Panc1 (cell line): ENCODE measurements at regions not wholly inside any gene's neighbourhood (a gene's known extent, or its start where the extent isn't known, plus 50 kb on each side); places are given as distances from the start of the nearest gene placed in this dataset.

Source experiments
- CTCF ChIP-seq: fragments of 450-650 bp; IDR thresholded peaks from 2 replicates; pipeline ENCODE4 v1.5.1; 2017; ENCODE audit warnings: mild to moderate bottlenecking
- POLR2AphosphoS5 ChIP-seq: IDR thresholded peaks from 2 replicates; pipeline ENCODE4 v1.6.1; 2012; ENCODE audit warnings: mild to moderate bottlenecking, low read depth, low read length, moderate library complexity
- REST ChIP-seq, 2 experiments: IDR thresholded peaks; 2 replicates each; pipeline ENCODE4 v1.6.1; 2011 to 2012; ENCODE audit warnings: low read depth in 2 of 2, control low read depth in 1 of 2, low read length in 1 of 2, mild to moderate bottlenecking in 1 of 2, moderate library complexity in 1 of 2; ENCODE audit not compliant: insufficient read depth in 1 of 2
- SIN3A ChIP-seq: IDR thresholded peaks from 2 replicates; pipeline ENCODE4 v1.6.1; 2012; ENCODE audit warnings: low read depth, mild to moderate bottlenecking, low read length, moderate library complexity, borderline replicate concordance; ENCODE audit not compliant: insufficient read depth

- TF ChIP-seq REST (IDR thresholded peaks at IDR 0.05; ENCODE audit: insufficient read depth in 1 of 2, low read depth in 2 of 2, low read length in 1 of 2) (no peak), CTCF (no peak), POLR2AphosphoS5 (no peak), SIN3A (no peak)
These were observed 978.6 kb downstream of the PLOD2 start for GRCh38 chr3:145182196-145182911.
